ENCODE measurements at regions not wholly inside any gene's neighbourhood (a gene's known extent, or its start where the extent isn't known, plus 50 kb on each side); places are given as distances from the start of the nearest gene placed in this dataset.

DNA sequence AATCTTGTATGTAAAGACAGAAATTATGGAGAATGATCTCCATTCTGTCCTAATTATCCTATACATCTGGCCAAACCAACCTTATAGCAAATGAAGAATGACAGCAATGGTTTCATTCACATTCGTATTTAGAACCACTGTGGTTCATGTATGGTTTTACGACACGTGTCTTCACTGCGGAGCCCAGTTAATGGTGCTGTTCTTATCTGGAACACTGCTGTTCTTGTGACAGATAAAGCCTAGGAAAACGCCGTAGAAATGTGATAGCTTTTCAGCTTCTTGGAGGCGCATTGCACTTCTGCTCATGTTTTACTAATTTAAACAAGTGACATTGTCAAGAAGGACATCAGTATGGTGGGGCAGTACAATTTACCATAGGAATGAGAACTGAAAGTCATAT, 2266.4 kb upstream of the TENM3 start:
- DNase-seq = no peak

DNA sequence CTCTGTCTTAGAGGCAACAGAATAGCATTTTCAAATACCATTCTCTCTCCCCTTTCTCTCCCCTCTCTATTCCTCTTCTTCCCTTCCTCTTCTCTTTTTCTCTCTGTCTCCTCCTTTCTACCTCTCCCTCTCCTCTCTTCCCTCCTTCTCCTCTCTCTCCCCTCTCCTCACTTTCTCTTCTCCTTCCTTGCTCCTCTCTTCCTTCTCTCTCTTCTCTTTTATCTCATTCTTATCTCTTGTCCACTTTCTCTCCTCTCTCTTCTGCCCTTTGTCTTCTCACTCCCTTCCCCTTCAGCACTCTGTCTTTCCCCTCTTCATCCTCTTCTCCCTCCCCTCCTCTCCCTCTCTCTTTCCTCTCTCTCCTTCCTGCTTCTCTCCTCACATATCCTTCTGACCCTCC, 2265.8 kb upstream of the TENM3 start:
- no peak for DNase-seq

DNA sequence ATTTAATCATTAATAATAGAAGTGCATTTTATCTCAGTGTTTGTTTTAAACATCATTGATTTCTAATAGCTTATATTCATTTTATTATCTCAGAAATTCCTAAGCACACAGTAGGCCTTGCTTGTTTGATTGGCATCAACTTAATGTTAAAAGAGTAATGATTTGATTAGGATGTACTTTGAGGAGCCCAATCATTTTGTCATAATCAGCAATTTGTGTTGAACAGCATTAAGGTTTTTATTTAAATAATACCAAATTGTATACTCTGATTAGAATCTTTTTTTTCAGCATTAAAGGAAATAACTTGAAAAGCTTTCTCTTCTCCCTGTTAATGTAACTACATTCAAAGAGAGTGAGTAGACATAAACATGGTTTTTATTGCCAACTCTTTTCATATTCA, 2262.0 kb upstream of the TENM3 start:
- no peak for DNase-seq

DNA sequence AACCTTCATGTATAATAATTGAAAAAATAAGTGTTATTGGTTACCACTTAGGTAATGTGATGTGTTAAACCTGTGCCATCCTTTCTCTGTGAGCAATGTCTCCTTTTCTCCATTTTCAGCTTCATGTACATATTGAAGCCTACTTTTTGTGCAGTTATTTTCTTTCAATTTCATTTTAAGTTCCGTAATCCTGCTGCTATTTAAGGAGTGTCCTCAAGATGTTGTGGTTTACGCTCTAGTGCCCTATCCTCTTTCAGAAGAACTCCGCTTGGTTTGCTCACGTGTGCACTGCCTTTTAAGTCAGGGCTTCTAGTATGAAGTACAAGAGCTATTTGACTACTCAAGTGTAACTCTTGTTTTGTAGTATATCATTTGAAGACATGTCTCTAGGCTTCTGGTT, 2253.2 kb upstream of the TENM3 start:
- no peak for DNase-seq

- DNase-seq = no peak
These were observed 2233.9 kb upstream of the TENM3 start for GRCh38 chr4:180009316-180009715.

- DNase-seq = no peak
These were observed 2214.5 kb upstream of the TENM3 start for GRCh38 chr4:180028682-180029081.

DNA sequence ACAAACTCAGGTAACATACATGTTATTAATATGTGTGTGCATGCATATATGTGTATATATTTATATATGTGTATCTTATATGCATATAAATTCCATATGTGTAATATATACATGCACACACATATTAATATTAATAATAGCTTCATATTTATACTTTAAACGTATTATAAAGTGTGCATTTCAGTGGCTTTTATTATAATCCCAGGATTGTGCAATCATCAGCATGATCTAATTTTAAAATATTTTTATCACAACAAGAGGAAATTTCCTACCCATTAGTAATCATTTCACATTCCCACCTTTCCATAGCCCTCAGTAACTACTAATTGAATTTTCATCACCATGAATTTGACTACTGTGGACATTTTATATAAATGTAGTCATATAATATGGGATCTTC, 2211.9 kb upstream of the TENM3 start:
- DNase-seq = no peak

DNA sequence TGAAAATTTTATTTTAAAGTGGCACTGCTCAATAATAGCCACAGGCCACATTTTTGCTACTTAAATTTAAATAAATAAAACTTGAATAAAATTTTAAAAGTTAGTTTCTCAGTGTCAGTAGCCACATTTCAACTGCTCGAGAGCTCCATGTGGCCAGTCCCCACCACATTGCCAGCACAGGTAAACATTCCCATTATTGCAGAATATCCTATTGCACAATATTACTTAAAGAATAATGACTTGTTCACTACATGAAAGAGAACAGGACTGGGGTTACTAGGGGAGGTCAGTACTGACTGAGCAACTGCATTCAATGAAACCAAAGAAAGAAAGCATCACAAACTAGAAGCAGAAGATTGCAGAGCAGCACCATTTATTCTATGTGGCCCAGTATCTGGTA, 2201.6 kb upstream of the TENM3 start:
- no peak for DNase-seq

DNA sequence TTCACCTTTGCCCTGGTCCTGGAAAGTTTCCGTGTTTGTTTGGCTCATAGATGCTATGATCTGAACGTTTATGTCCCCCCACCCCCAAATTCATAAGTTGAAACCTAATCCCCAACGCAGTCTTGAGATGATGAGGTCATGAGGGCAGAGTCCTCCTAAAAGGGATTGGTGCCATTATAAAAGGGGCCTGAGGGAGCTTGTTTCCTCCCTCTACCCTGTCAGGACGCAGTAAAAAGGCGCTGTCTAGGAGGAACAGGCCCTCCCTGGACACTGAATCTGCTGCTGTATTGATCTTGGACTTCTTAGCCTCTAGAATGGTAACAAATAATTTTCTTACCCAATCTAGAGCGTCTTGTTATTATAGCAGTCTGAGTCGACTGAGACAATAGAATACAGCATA, 2190.6 kb upstream of the TENM3 start:
- no peak for DNase-seq

DNA sequence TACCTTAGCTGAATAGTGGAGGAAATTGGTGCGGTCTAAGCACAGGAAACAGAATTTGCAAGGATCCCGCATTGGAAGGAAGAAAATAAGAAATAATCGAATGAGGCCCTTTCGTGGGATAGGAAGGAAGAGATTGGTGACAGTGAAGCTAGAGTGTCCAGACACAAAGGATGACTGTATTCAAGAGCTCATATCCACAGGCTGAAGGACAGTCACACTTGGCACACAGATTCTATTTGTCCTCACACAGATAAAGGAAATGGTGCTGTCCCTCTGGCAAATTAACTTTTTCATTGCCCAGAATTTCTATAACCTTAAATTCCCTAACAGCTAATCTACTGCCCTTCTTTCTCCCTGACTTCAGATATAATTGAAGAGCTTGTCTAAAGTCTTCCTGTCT, 2188.9 kb upstream of the TENM3 start:
- DNase-seq = no peak

GRCh38 chr4:180057299-180057721, 2185.9 kb upstream of the TENM3 start:
- no peak for DNase-seq

DNA sequence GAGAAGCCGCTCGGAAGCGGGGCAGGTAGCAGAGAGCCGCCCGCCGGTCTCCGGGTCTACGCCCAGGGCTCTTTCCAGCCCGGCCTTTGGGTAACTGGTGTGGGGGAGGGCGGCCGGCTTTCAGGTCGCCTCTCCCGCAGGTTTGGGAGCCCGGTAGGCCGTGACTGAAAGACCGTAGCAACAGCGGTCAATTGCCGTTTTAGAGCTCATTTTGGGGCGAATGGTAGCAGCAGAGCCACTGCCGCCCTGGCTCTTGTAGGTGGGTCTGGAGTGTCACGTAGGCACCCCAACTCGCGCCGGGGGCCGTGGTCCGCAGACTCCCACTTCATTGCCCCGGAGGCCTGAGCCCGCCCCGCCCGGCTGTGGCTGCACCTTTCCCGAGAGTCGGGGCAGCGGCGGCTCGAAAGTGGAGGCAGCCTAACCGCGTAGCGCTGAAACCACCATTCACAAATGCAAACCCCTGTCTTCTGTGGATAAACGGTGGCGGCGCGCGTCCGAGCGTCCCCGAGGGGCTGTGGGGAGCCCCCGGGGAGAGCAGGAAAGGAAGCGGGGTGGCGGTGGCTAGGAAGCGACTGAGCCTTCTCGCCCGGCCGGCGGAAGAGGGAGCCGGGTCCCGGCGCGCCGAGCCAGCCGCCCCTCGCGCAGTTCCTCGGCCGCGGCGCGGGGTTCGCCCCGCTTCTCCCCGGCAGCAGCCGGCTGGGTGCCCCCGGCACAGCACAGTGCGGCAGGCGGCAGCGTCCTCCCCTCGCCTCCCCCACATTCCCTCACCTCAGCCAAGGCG, 2185.1 kb upstream of the TENM3 start:
- no peak for DNase-seq

DNA sequence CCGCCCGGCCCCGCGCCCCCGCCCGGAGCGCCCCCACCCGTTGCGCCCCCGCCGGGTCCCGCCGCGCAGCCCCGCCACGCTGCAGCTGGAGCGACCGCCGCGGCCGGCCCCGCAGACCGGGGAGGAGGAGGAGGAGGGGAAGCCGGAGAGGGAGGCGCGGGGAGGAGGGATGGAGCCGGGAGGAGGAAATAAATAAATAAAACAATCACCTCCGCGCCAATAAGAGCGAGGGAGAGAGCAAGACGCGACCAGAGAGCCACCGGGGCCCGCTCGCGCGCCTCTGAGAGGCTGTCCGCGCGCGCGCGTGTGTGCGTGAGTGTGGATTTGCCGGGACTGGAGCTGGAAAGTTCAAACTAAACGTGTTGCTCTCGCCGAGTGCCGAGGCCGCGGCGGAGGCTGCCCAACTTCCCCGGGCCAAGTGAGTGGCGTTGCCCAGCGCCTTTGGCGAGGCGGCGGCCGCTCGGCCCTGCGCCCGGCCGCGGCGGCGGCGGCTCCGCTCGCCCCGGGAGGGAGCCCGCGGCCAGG, 2184.4 kb upstream of the TENM3 start:
- DNase-seq = peak; percentile 13

DNA sequence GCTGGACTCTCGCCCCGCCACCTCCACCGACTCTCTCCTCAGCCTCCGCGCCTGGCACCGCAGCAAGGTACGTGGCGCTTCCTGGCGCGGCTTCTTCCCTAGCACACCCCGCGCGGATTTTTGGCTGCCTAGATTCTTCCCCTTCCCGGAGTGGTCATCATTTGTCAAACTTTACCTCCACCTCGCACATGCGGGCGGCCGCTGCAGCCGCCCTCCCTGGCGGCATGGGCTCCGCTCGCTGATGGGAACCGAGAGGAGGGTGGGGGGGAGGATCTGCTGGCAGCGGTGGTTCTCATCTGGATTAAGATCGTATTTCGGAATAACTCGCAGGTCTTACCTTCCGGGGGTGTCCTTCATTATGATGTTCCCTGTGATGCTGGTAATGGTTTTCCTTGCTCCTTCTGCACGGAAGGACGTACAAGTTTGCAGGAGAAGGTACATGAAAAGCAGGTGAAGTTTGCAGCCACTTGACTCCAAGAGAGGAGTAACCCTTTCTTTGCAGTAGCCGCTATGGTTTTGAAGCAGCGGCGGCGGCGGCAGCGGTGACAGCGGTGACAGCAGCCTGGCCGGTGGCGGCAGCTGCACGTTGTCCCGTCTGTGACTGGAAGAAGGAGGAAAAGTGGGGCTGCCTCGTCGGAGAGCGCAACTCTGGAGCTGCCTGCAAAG, 2183.9 kb upstream of the TENM3 start:
- DNase-seq = no peak

DNA sequence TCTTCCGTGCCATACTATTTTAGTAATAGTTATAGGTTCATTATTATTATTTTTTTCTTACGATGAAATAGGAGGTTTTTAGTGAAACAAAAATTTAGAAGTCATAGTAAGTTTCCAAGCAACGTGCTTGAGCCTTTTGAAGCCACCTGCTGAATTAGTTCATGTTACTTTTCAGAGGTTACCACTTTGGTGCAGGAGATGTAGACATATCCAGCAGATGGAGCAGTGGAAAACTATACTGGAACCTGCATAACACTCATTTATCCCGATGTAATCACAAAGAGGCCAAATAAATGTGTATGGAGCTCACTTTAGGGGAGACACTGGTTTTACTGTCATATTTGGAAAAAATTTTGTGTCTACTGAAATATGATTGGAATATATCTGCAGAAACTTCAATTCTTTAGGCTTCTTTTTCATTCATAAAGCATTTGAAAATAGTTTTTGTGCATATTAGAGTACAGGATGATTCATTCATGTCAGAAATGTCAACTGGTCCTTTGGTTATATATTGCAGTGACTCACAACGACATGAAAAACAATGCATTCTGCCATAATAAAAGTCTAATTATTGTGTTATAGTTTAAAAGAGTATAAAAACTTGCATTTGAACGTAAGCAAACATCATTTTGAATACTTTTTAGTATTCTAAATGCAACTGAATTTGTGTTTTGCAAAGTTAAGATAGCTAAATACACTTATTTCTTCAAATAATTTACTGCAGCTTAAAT, 2182.9 kb upstream of the TENM3 start:
- no peak for DNase-seq

DNA sequence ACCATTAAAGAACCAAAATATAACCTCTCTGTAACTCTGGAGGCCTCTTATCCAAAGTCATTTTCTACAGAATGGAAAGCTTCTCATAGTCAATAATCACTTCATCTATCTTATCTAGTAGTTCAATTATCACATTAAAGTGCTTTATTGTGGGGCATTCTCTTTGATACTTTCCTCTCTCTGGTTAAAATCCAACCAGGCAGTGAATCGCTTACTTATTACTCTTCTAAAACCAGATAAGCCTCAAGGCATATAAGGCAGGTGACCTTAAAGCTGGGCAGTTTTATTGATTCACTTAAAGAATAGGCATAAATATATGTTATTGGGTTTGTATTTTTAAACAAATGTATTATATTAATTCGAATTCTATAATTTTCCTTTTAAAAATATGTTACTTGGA, 2162.1 kb upstream of the TENM3 start:
- no peak for DNase-seq

DNA sequence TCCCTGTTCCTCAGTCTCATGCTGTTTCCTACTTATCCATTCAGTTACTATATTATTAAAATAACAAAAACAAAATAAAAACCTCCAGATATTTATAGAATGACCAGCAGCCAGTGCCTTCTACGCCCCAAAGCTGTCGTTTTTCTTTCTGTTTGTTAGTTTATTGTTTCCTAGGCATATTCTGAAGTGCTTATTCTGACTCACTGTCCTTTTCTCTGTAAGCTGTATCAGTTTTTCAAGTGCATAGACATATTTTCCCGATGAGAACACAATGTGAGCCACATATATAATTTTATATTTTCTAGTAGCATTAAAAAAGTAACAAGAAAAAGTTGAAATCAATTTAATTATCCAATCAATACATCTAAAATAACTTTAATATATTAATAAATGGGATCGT, 2158.6 kb upstream of the TENM3 start:
- no peak for DNase-seq

GRCh38 chr4:180086480-180087190, 2156.6 kb upstream of the TENM3 start:
- no peak for DNase-seq

GRCh38 chr4:180098586-180098985, 2144.6 kb upstream of the TENM3 start:
- DNase-seq = no peak

DNA sequence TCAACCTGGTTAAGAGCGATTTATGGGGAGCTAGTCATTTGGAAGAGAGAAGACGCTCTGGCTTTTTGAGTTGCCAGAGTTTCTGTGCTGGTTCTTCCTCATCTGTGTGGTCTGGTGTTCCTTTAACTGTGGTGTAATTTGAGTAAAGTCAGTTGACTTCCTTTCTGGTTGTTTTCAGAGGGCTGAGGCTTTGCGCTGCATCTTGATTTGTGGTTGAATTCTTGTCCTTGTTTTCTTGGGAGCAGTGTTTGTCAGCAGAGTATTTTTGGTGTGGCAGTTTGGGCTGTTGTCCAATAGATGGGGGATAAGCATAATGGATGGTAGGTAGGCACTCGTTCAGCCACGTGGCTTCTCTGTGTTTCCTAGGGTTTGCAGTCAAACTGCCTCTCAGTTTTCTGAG, 2143.2 kb upstream of the TENM3 start:
- no peak for DNase-seq

DNA sequence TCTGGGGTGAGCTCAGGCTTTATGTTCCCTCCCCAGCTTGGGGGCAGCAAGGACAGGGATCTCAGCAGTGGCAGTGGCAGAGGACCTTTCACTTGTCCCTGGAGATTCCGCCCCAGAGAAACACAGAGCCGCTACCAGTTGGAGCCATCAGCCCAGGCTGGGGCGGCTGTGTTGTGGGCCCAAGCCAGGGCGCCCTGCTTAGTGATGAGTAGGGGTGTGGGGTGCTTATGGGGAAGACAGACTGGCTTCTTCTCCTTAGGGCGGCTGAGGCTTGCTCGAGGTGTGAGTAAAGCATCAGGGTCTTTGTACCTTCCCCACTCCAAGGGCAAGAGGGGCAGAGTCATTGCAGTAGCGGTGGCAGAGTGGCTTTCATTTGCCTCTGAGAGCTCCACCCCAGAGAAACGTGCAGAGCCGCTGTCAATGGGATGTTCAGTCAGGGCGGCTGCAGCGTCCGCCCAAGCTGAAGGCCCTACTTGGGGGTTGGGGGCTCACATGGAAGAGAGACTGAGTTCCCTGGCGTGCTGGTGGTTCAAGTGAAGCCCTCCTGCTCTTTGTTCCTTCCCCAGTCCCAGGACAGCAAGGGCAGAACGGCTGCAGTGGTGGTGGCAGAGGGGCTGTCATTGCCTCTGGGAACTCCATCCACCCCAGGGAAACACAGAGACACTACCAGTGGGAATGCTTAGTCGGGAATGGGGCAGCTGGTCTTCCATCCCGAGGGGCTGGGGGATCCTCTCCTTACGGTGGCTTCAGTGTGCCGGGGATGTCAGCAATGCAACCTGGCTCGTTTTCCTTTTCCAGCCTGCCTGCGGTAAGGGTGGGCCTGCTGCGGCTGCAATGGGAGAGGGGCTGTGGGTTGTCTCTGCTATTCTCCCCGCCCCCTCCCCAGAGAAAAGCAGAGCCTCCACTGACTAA, 2142.5 kb upstream of the TENM3 start:
- DNase-seq = no peak
